Stimulated activated CD4-positive, alpha-beta T cell treated with anti-CD3 and anti-CD28 coated beads, Interleukin-4, amount 100 ng/mL, for 48 hours (primary cell): ENCODE measurements at regions not wholly inside any gene's neighbourhood (a gene's known extent, or its start where the extent isn't known, plus 50 kb on each side); places are given as distances from the start of the nearest gene placed in this dataset.
"Not testable (repeated sequence)": the region's sequence is repeated elsewhere in the genome, so short reads cannot be mapped to it uniquely, and the experiment has no call there.

Source experiments
- DNase-seq, 2 donors: peaks; one replicate each; pipeline ENCODE4 v3.0.0-alpha.2; 2020; ENCODE audit warnings: low read depth in 2 of 2

- DNase-seq = no peak
Observed at GRCh38 chr6:121020656-121021055, 313.6 kb downstream of the TBC1D32 start.

- no peak for DNase-seq
Observed at GRCh38 chr6:121008553-121008952, 325.7 kb downstream of the TBC1D32 start.

- no peak for DNase-seq
Observed at GRCh38 chr6:121006024-121006423, 328.3 kb downstream of the TBC1D32 start.

- DNase-seq = no peak
Observed at GRCh38 chr6:121000381-121000780, 333.9 kb downstream of the TBC1D32 start.

GRCh38 chr6:120996340-120996739, 337.9 kb downstream of the TBC1D32 start:
- DNase-seq = no peak

GRCh38 chr6:120994573-120994967, 339.7 kb downstream of the TBC1D32 start:
- DNase-seq = no peak

- DNase-seq = no peak
Observed at GRCh38 chr6:120993929-120994572, 340.2 kb downstream of the TBC1D32 start.

GRCh38 chr6:120992257-120992656, 342.0 kb downstream of the TBC1D32 start:
- no peak for DNase-seq

- no peak for DNase-seq
Observed at GRCh38 chr6:120990866-120991265, 343.4 kb downstream of the TBC1D32 start.

- DNase-seq = no peak
Observed at GRCh38 chr6:120981835-120982234, 352.4 kb downstream of the TBC1D32 start.

GRCh38 chr6:120966321-120966720, 368.0 kb downstream of the TBC1D32 start:
- no peak for DNase-seq

- DNase-seq = no peak
Observed at GRCh38 chr6:120965814-120966213, 368.5 kb downstream of the TBC1D32 start.

- no peak for DNase-seq
Observed at GRCh38 chr6:120960761-120961160, 373.5 kb downstream of the TBC1D32 start.

GRCh38 chr6:120954111-120954510, 380.2 kb downstream of the TBC1D32 start:
- DNase-seq = no peak

GRCh38 chr6:120951258-120951657, 383.0 kb downstream of the TBC1D32 start:
- no peak for DNase-seq

- DNase-seq = no peak
Observed at GRCh38 chr6:120947111-120947510, 387.2 kb downstream of the TBC1D32 start.

- DNase-seq = no peak
Observed at GRCh38 chr6:120945905-120946594, 388.2 kb downstream of the TBC1D32 start.

GRCh38 chr6:120938876-120939472, 395.3 kb downstream of the TBC1D32 start:
- DNase-seq = no peak

- DNase-seq = no peak
Observed at GRCh38 chr6:120938164-120938875, 396.0 kb downstream of the TBC1D32 start.

- DNase-seq = no peak
Observed at GRCh38 chr6:120935908-120936307, 398.4 kb downstream of the TBC1D32 start.

GRCh38 chr6:120935016-120935415, 399.3 kb downstream of the TBC1D32 start:
- DNase-seq = no peak

- DNase-seq = not testable (repeated sequence)
Observed at GRCh38 chr6:120931520-120932180, 402.6 kb downstream of the TBC1D32 start.
